CD4-positive, alpha-beta T cell treated with Interleukin-6 for 4 hours (primary cell): ENCODE measurements at regions not wholly inside any gene's neighbourhood (a gene's known extent, or its start where the extent isn't known, plus 50 kb on each side); places are given as distances from the start of the nearest gene placed in this dataset.

Experiments
- DNase-seq: peaks from one replicate; pipeline ENCODE4 v3.0.0-alpha.2; 2020; ENCODE audit warnings: mixed read lengths

DNA sequence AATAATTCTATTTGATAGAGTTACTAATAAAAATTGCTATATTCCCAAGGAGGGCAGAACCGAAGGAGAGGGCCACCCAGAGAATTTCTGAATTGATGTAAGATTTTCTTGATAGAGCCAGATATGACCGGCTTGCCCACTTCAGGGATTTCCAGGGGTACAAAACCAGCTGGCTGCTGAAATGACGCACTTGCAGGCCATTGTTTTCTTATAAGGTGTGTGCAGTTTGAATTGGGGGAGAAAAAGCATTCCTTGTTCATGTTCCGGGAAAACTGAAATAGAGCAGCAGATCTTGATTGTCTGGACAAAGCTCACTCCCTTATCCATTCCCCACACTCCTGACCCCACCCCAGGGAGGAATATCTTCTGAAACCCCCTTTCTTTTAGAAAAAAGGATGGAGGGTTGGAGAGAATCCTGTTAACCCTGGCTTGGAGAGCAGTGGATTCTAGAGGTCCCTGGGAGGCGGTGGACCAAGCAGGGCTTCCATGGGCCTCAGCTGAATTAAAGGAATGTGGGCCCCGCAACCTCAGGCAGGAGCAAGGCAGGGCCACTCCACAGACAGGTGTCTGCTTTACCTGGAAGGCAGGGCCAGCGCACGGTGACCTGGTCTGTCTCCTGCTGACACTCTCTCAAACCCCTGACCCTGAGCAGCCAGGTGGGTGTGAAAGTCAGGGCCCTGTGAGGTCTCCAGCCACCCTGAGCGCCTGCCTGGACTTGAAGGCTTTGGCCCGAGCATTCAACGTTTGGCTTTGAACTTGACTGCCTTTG, 96.4 kb downstream of the TMEM170B start:
- no peak for DNase-seq

DNA sequence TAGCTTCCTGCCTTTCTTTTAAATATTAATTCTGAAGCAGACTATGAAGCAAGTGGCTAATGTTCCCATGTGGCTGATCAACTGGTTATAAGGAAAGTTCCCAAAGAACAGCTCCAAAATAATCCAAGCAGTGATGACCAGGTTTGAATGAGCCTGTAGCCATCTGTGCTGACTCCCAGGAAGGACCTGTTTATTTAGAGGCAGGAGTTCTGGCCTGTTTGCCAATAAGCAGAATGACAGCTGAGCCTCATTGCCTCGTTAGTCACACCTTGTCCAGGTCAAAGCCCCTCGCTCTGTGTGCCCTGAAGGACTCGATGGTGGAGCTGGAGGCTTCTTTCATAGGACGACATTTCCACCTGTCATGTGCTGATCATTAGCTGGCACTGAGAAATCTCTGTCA, 97.4 kb downstream of the TMEM170B start:
- no peak for DNase-seq

DNA sequence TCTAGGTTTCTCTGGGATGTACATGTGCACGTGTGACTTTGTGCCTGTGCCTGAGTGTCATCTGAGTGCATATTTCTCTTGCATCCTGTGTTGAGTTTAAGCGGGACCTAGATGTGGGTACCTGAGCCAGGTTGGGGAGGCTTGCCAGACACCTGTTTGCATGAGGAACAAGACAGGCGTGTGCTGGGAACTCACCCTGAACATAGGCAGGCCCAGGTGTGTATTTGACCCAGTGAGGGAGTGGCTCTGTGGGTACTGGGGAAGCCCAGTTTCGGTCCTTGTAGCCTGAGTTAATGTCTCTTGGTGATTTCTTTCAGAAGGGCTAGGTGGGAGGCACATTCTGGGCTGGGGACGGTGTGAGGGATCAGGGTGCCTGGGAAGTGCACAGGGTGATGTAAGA, 98.6 kb downstream of the TMEM170B start:
- DNase-seq: no peak

DNA sequence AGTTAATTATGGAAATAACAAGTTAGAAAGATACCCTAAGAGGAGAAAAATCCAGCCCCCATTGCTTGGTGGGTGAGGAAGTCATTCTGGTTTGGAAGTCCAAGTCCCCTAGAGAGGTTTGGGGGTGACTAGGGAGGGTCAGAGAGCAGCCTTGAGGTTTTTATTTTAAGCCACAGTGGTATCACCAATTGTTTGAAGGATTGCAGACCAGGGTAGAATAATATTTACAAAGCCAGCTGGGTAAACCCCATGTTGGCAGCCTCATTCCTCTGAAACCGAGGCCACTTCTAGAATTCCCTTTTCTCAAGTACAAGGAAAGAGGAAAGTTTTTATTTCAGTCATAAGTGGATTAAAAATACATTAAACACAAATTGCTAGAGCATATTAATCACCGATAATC, 99.7 kb downstream of the TMEM170B start:
- DNase-seq: no peak

DNA sequence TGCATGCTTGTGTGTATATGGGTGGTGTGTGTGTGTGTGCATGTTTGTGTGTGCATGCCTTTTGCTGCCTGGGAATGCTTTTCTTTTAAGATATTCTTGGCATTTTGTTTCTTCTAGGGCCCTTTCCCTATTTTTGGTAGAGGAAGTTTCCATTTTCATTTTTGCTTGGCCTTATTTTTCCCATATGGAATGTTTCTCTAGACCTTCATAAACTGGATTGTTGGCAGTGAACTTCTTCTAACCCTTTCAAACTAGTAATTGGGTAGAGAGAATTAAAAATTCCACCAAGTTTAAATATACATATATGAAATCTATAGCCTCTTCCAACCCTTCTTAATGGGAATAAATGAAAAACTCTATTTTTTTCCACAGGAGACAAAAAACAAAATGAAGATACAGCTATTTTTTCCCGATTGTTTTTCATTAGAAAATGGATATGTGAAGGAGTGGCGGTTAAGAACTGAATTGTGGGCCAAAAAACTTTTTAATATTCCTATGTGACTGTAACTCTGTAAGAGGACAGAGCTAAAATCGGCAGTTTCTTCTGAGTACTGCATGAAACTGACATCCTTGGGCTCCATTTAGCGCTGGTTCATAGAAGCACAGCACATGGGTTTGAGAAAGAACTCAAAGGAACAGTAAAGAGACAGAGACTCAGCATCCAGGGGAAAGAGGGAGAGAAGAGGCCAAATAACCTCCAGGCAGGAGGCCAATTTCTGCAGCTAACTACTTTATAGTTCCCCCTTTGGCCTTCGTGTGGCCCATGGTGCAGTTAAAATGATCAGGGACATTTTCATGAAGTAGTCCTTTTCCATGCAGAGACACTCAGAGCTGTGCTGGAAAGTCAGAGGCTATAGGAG, 102.1 kb downstream of the TMEM170B start:
- DNase-seq: no peak

DNA sequence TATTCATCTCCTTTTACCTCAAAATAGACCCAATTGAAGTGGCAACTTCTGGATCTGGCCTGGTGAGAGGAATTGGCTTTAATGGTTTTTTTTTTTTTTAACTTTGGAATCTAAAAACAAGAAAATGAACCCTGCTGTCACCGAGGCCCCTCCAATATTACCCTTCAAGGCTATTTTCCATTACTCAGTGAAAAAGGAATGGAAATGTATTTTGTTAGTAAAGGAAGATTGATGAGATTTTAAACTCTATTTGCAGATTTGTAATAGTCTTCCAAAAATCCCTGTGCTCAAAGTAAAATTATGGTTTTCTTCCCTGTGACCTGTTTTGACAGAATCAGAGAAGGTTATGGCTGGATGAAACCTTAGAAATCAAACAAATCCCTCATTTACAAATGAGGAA, 102.9 kb downstream of the TMEM170B start:
- no peak for DNase-seq

DNA sequence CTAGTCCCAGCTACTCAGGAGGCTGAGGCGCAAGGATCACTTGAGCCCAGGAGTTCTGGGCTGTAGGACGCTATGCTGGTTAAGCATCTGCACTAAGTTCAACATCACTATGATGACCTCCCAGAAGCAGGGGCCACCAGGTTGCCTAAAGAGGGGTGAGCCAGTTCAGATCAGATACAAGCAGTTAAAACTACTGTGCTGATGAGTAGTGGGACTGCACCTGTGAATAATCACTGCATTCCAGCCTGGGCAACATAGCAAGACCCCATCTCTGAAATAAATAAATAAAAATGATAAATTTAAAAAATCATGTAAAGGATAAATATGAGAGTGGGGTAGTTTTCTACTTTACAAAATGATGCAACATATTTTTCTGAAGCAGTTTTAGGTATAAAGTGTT, 106.5 kb downstream of the TMEM170B start:
- DNase-seq: no peak

DNA sequence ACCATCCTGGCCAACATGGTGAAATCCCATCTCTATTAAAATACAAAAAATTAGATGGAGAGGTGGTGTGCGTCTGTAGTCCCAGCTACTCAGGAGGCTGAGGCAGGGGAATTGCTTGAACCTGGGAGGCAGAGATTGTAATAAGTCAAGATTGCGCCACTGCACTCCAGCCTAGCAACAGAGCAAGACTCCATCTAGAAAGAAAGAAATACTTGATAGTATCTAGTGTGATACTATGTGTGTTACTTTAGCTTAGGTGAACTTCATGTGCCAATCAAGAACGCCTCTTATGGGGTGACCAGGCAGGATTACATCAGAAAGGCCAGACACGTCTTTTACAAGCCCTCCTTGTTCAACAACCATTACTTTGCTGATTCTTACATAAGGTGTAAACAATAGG, 107.1 kb downstream of the TMEM170B start:
- DNase-seq: no peak

DNA sequence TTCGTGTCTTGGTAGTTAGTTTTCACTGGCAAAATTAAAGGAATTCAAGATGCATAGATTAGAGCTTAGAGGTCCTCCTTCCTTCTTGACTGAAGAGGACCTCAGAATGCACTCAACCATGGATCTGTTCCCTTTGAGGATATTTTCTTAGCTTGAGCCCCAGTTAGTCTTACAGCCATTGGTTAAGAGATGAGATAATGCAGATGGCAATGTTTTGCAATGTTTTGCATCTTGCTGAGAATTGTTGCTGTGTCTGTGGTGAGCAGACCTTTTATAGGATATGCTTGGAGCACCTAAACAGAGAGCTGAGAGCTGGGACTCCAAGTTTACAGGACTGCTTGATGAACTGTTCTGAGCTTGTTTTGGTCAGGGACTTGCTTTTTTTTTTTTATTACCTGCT, 107.5 kb downstream of the TMEM170B start:
- DNase-seq: no peak

DNA sequence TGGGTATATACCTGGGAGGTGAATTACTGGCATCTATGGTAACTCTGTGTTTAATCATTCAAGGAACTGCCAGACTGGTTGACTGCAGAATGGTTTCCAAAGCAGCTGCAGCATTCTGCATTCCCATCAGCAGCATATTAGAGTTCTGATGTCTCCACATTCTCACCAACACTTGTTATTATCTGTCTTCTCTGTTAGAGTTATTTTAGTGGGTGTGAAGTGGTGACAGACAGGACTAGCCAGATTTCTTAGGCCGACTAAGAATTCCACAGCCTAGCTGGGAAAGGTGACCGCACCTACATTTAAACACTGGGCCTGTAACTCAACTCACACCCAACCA, 110.9 kb downstream of the TMEM170B start:
- no peak for DNase-seq

DNA sequence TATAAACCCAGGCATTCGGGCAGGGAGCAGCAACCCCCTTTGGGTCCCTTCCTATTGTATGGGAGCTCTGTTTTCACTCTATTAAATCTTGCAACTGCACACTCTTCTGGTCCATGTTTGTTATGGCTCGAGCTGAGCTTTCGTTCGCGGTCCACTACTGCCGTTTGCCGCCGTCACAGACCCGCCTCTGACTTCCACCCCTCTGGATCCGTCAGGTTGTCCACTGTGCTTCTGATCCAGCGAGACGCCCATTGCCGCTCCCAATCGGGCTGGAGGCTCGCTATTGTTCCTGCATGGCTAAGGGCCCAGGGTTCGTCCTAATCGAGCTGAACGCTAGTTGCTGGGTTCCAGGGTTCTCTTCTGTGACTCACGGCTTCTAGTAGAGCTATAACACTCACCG, 111.3 kb downstream of the TMEM170B start:
- no peak for DNase-seq

DNA sequence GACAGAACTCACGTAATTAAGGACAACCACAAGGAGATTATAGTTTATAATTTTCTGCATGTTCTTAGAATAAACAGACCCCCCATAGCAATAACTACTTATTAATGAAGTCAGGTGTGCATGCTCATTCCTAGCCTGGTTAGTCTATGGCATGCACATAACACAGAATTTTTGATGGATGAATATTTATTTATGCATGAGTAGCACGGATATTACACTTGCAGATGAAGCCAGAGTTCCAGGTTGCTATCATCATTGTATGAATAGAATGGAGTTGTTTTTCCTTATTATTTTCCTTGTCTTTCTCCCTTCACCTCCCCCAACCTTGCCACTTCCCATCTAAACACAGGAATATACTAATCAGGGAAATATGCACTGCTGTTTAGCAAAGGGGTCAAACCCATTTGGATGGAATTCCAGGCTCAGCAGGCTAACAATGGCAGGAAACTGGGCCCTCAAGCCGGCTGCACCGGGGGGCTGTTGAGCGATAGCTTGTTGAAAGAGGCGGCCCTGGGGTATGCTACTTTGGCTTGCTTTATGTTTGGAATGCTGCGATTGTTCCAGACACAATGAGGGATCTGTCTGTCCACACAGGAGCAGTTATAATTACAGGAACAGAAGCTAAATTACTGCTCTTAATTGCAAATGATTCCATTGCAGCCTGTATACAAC, 112.6 kb downstream of the TMEM170B start:
- DNase-seq: no peak

DNA sequence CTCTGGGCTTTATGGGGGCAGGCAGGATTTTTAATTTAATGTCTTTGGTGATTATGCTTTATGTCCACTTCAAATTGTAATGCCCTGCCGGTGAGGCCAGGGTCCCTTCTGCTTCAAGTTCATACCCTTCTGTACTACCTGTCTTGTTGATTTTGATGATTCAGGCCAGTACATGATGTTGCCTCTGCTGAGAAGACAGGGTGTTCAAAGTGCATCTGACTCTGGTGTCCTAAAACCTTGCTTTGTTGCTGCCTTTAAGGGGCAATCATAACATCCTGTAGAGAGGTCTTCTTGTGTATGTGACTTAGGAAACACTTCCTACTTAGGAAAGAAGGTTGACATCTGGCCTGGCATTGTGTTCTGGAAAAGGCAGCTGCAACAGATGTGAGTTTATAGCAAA, 113.2 kb downstream of the TMEM170B start:
- no peak for DNase-seq

DNA sequence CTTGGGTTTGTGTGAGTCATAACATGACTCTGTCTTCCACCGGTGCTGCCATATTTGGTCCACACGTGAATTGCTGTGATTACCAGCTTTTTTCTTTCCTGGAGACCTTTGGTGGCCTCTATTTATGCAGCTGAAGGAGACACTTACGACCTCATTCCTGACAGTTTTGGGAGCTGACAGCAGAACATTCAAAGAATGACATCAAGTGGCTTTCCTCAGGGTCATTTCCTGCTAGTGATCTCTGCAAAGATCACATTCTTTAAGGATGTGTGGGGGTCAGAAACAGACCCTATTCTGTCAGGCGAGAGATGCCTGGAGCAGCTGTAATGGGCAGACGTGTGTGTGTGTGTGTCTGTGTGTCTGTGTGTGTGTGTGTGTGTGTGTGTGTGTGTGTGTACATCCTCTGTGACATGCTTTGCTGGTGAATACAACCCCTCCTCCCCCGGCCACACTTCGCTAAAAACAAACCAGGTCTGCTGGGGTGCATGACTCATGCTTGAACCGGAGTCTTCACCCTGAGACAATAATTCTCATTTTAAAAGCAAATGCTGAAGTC, 115.6 kb downstream of the TMEM170B start:
- peak; percentile 55 for DNase-seq

DNA sequence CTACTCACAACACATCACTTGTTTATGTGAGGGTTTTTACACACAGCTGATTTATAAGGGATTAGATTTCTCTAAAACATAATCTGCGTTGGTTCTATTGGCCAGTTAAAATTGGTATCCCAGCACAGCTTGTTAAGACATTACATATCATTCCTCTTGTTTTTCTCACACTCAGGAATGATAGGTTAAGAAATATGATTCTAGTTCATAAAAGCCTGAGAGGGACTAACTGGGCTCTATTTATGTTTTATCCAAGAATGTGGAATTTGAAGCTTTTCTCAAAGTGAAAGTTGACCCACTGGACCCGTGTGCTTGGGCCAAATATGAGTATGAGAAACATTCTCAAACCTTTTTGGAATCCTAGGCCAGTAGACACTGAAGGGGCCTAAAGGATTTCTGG, 117.3 kb downstream of the TMEM170B start:
- DNase-seq: no peak

DNA sequence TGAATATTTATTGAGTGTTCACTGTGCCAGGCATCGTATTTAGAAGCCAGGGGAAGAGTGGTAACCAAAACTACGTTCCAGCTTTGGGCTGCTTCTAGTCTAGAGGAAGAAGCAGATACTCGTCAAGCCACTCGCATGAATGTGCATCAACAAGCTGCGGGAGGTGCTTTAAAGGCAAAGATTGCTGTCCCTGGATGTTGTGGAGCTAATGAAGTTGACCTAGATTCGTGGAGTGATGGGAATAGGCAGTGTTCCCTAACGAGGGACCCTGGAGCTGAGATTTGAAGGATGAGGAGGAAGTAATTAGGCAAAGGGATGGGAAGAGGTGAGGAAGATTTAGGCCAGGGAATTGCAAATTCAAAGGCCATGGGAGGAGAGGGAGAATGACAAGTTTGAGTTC, 118.9 kb downstream of the TMEM170B start:
- no peak for DNase-seq

DNA sequence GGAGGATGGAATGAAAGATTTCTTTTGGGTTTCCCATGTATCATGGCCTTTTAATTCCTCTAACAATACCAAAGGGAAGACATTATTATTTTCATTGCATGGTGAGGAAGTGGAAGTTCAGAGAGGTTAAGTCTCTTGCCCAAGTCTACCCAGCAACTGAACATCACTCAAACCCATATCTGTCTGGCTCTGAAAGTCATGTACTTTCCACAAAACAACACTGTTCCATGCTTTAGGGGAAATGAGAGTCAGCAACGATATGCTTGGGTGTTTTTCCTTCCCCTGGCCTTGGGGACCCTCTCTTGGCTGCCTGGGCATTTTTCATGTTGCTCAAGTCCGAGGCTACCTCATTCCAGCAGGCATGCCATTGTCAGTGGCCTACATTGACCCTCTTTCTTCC, 118.8 kb downstream of the ADTRP start:
- DNase-seq: no peak

DNA sequence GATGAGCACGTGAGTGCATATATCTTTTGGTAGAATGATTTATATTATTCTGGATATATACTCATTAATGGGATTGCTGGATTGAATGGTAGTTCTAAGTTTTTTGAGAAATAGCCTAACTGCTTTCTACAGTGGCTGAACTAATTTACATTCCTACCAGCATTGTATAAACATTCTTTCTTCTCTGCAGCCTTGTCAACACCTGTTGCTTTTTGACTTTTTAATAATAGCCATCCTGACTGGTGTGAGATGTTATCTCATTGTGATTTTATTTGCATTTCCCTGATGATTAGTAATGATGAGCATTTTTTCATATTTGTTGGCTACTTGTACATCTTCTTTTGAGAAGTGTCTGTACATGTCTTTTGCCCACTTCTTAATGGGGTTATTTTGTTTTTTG, 116.3 kb downstream of the ADTRP start:
- DNase-seq: no peak

DNA sequence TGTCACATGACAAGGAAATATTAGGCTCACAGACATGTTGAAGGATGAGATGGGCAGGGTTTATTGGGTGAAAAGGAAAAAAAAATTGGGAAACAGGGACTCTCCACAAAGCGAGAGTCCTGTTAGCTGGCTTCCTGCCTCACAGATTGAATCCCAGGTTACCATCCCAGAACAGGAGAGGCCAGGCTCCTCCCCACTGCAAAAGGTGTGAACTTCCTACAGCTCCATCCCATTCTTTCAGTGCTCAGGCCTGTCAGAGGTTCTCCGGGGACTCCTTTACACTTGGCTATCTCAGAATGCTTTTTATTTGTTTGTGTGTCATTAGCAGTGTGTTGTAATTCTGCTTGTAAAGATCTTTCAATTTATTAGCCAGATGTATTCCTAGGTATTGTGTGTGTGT, 115.1 kb downstream of the ADTRP start:
- DNase-seq: no peak
